HepG2 (cell line): ENCODE measurements at regions not wholly inside any gene's neighbourhood (a gene's known extent, or its start where the extent isn't known, plus 50 kb on each side); places are given as distances from the start of the nearest gene placed in this dataset.

ENCODE experiments used
- ATAC-seq: fragments of 200-7000 bp; cut with Tn5 transposase; 3 replicates; pipeline ENCODE4 v1.9.1; 2020; ENCODE audit warnings: mild to moderate bottlenecking, moderate library complexity
- BruUV-seq: library from RNA; stranded (reverse); fragments of 400-500 nt; replicated peaks from 2 replicates; lab custom pipeline; 2021; lab: Mats Ljungman, UMichigan
- CTCF ChIA-PET: fragments of 300-600 bp; formaldehyde crosslinking; extraction: SDS; loops from one replicate; lab custom pipeline; 2021; ENCODE audit warnings: low total read pairs, inconsistent platforms, low intra/inter-chr PET ratio; lab: Yijun Ruan, JAX
- POLR2A ChIA-PET: fragments of 350-600 bp; sonication (Branson Sonifier 250); formaldehyde crosslinking; loops from one replicate; lab custom pipeline; 2020; ENCODE audit warnings: antibody characterized with exemption, inconsistent platforms; lab: Yijun Ruan, JAX
- DNase-seq: peaks from one replicate; pipeline ENCODE4 v3.0.0-alpha.2; 2015; ENCODE audit warnings: low spot score
- FAIRE-seq: peaks from 3 replicates; lab custom pipeline; 2011; peaks lifted over from hg19 to GRCh38; lab: Jason Lieb, UNC
- H2AFZ ChIP-seq: one replicate; pipeline ENCODE4 v1.6.1; 2011; ENCODE audit warnings: low read length, inconsistent platforms
- H3K27ac ChIP-seq: fragments of 300-600 bp; 3 replicates; pipeline ENCODE4 v1.8.0; 2011; ENCODE audit warnings: mixed run types, mild to moderate bottlenecking, mixed read lengths, low read length, inconsistent platforms; ENCODE audit not compliant: insufficient read depth; ENCODE audit errors: extremely low read length
- H3K27me3 ChIP-seq, 2 experiments: fragments of 200-600 bp in 1 of 2; 2 replicates in 1 of 2; 3 replicates in 1 of 2; pipeline versions ENCODE4 v1.6.0 to v1.8.0; 2011; ENCODE audit warnings: low read length in 2 of 2, mild to moderate bottlenecking in 2 of 2, moderate library complexity in 2 of 2, inconsistent platforms in 1 of 2; ENCODE audit not compliant: insufficient read depth in 2 of 2, control insufficient read depth in 1 of 2
- H3K36me3 ChIP-seq, 2 experiments: fragments of 200-600 bp in 1 of 2; replicated peaks in 1 of 2; 2 replicates in 1 of 2; 3 replicates in 1 of 2; pipeline versions ENCODE4 v1.5.1 to v1.8.0; 2011; ENCODE audit warnings: low read length in 2 of 2, inconsistent platforms in 1 of 2; ENCODE audit not compliant: insufficient read depth in 2 of 2, control insufficient read depth in 1 of 2
- H3K4me1 ChIP-seq: 2 replicates; pipeline ENCODE4 v1.5.1; 2012; ENCODE audit warnings: low read length, inconsistent platforms; ENCODE audit not compliant: insufficient read depth
- H3K4me2 ChIP-seq: 2 replicates; pipeline ENCODE4 v1.6.0; 2011; ENCODE audit warnings: low read depth, low read length, inconsistent platforms
- H3K4me3 ChIP-seq, 3 experiments: fragments of 200-600 bp in 1 of 3; sonication (generic), shearing (Covaris generic) in 1 of 3; replicated peaks in 1 of 3; 2 replicates each; pipeline ENCODE4 v1.5.1; 2011 to 2016; ENCODE audit warnings: low read length in 3 of 3, inconsistent platforms in 2 of 3, low read depth in 2 of 3, mild to moderate bottlenecking in 2 of 3, control low read depth in 1 of 3, mixed read lengths in 1 of 3; ENCODE audit not compliant: insufficient read depth in 1 of 3
- H3K79me2 ChIP-seq: one replicate; pipeline ENCODE4 v1.6.1; 2011; ENCODE audit warnings: low read length, inconsistent platforms; ENCODE audit not compliant: insufficient read depth
- H3K9ac ChIP-seq: 2 replicates; pipeline ENCODE4 v1.6.0; 2011; ENCODE audit warnings: mild to moderate bottlenecking, low read depth, low read length, inconsistent platforms; ENCODE audit not compliant: insufficient read depth
- H3K9me3 ChIP-seq: 2 replicates; pipeline ENCODE4 v1.5.1; 2012; ENCODE audit warnings: mild to moderate bottlenecking, low read length
- H4K20me1 ChIP-seq: 2 replicates; pipeline ENCODE4 v1.6.0; 2011; ENCODE audit warnings: inconsistent platforms, mild to moderate bottlenecking, low read length, moderate library complexity; ENCODE audit not compliant: insufficient read depth
- KLF11 ChIP-seq: IDR thresholded peaks from 2 replicates; pipeline ENCODE4 v1.6.1; 2016; ENCODE audit warnings: missing compliant biosample characterization
- MXD4 ChIP-seq: IDR thresholded peaks from 2 replicates; pipeline ENCODE4 v1.6.1; 2016; ENCODE audit warnings: mild to moderate bottlenecking, missing biosample characterization, missing genetic modification reagents
- MXI1 ChIP-seq: IDR thresholded peaks from 3 replicates; pipeline ENCODE4 v1.6.1; 2012; ENCODE audit warnings: low read depth, low read length, inconsistent platforms, borderline replicate concordance
- NFRKB ChIP-seq: fragments of 450-650 bp; IDR thresholded peaks from 2 replicates; pipeline ENCODE4 v1.6.1; 2017
- NPAS2 ChIP-seq: sonication (generic); formaldehyde crosslinking; IDR thresholded peaks from 2 replicates; pipeline ENCODE4 v1.8.0; 2022; ENCODE audit warnings: mild to moderate bottlenecking, missing genetic modification reagents, borderline replicate concordance
- SOX13 ChIP-seq, 3 experiments: fragments of 450-650 bp in 1 of 3; sonication (generic) in 1 of 3; formaldehyde crosslinking in 1 of 3; IDR thresholded peaks in 2 of 3; conservative IDR thresholded peaks in 1 of 3; 2 replicates each; pipeline versions ENCODE4 v1.5.0 to v1.6.1; 2016 to 2020; ENCODE audit warnings: antibody characterized with exemption in 1 of 3, mild to moderate bottlenecking in 1 of 3, missing compliant biosample characterization in 1 of 3, missing genetic modification reagents in 1 of 3, moderate library complexity in 1 of 3
- ZNF513 ChIP-seq: sonication (generic); formaldehyde crosslinking; conservative IDR thresholded peaks from 2 replicates; pipeline ENCODE4 v1.5.0; 2020; ENCODE audit warnings: missing genetic modification reagents
- ZNF678 ChIP-seq: sonication (generic); formaldehyde crosslinking; IDR thresholded peaks from 2 replicates; pipeline ENCODE4 v1.4.0; 2020; ENCODE audit warnings: mild to moderate bottlenecking, missing genetic modification reagents
- in situ Hi-C: cut with HindIII; loops from 2 replicates; pipeline ENCODE4 v1.10.0; 2017; ENCODE audit warnings: low pct_unique_long_range_greater_than_20kb; ENCODE audit not compliant: extremely low pct_ligation_motif_present
- intact Hi-C: fragments of 100-400 bp; cut with micrococcal nuclease; formaldehyde crosslinking; loops from one replicate; pipeline ENCODE4 v1.10.0; 2022; ENCODE audit not compliant: unreplicated experiment

- Histone ChIP-seq H3K4me1 (no peaks in the 10 kb centered on the region), H3K9me3 (no peaks in the 10 kb centered on the region), H3K9ac (no peak overlapping the region), H3K27me3 (no peaks in the 10 kb centered on the region; a peak in 1 of 5 replicates), H3K27ac (no peak overlapping the region), H3K36me3 (no peaks in the 10 kb centered on the region), H3K4me3 (no peak overlapping the region), H4K20me1 (no peaks in the 10 kb centered on the region), H3K79me2 (no peaks in the 10 kb centered on the region), H2AFZ (no peak overlapping the region), H3K4me2 (no peak overlapping the region)
- in situ Hi-C loops = loop anchor here (10.0 kb wide), 1 partner anchor 796 kb away; no protein-coding TSS in a partner anchor
- POLR2A ChIA-PET = no interaction called here
- DNase-seq (no peak), FAIRE-seq (no peak), ATAC-seq (no peak)
- BruUV-seq = no TSS peak
- CTCF ChIA-PET = no interaction called here
- intact Hi-C loops = no loop called here
- TF ChIP-seq NPAS2 (CRISPR knock-in tag) = no peak
- TF ChIP-seq SOX13 (IDR thresholded peaks at IDR 0.05) = no peak
- TF ChIP-seq SOX13 (CRISPR knock-in tag; conservative IDR thresholded peaks at IDR 0.05 in 1 of 2, IDR thresholded peaks at IDR 0.05 in 1 of 2) = no peak
- TF ChIP-seq MXI1 = no peak
- TF ChIP-seq ZNF678 = no peak
- TF ChIP-seq KLF11 (CRISPR knock-in tag) = no peak
- TF ChIP-seq MXD4 (CRISPR knock-in tag) = no peak
- TF ChIP-seq ZNF513 (CRISPR knock-in tag) = no peak
- TF ChIP-seq NFRKB = no peak
These were observed 189.8 kb upstream of the BRINP1 start for GRCh38 chr9:119559056-119559455.
